GM19240 (cell line): ENCODE measurements at regions not wholly inside any gene's neighbourhood (a gene's known extent, or its start where the extent isn't known, plus 50 kb on each side); places are given as distances from the start of the nearest gene placed in this dataset.
A peak's percentile ranks its signal among the peaks of the same experiment; 100 is the strongest.
"Not testable (repeated sequence)": the region's sequence is repeated elsewhere in the genome, so short reads cannot be mapped to it uniquely, and the experiment has no call there.

Experiments
- DNase-seq: peaks from one replicate; pipeline ENCODE4 v3.0.0; 2011; ENCODE audit warnings: low spot score; ENCODE audit not compliant: insufficient read length

- not testable (repeated sequence) for DNase-seq
Measured at GRCh38 chr1:121003230-121003629, 113.7 kb downstream of the PPIAL4A start.

- DNase-seq: not testable (repeated sequence)
Measured at GRCh38 chr1:121006826-121007225, 117.3 kb downstream of the PPIAL4A start.

GRCh38 chr1:121007755-121008154 is 118.2 kb downstream of the PPIAL4A start:
- DNase-seq: not testable (repeated sequence)

- DNase-seq: not testable (repeated sequence)
Measured at GRCh38 chr1:121008512-121009215, 119.1 kb downstream of the PPIAL4A start.

GRCh38 chr1:121009216-121010057 is 119.9 kb downstream of the PPIAL4A start:
- not testable (repeated sequence) for DNase-seq

- DNase-seq: not testable (repeated sequence)
Measured at GRCh38 chr1:121010141-121010540, 120.6 kb downstream of the PPIAL4A start.

- DNase-seq: not testable (repeated sequence)
Measured at GRCh38 chr1:121013181-121013580, 123.6 kb downstream of the PPIAL4A start.

GRCh38 chr1:121016182-121017028 is 126.8 kb downstream of the PPIAL4A start:
- peak; percentile 0 for DNase-seq

- DNase-seq: not testable (repeated sequence)
Measured at GRCh38 chr1:121019715-121020349, 130.3 kb downstream of the PPIAL4A start.

GRCh38 chr1:121020350-121021236 is 131.0 kb downstream of the PPIAL4A start:
- not testable (repeated sequence) for DNase-seq

GRCh38 chr1:121021716-121022115 is 132.1 kb downstream of the PPIAL4A start:
- not testable (repeated sequence) for DNase-seq

GRCh38 chr1:121032878-121033494 is 143.4 kb downstream of the PPIAL4A start:
- not testable (repeated sequence) for DNase-seq

- DNase-seq: not testable (repeated sequence)
Measured at GRCh38 chr1:121036792-121037191, 147.2 kb downstream of the PPIAL4A start.

- DNase-seq: not testable (repeated sequence)
Measured at GRCh38 chr1:121040974-121041373, 143.2 kb downstream of the FAM72B start.

- DNase-seq: not testable (repeated sequence)
Measured at GRCh38 chr1:121041497-121041896, 142.6 kb downstream of the FAM72B start.

GRCh38 chr1:121042882-121043281 is 141.3 kb downstream of the FAM72B start:
- not testable (repeated sequence) for DNase-seq

- not testable (repeated sequence) for DNase-seq
Measured at GRCh38 chr1:121048293-121048752, 135.8 kb downstream of the FAM72B start.

- DNase-seq: not testable (repeated sequence)
Measured at GRCh38 chr1:121048769-121049443, 135.2 kb downstream of the FAM72B start.

GRCh38 chr1:121050097-121050496 is 134.0 kb downstream of the FAM72B start:
- DNase-seq: not testable (repeated sequence)
